HepG2 (cell line): ENCODE measurements at regions not wholly inside any gene's neighbourhood (a gene's known extent, or its start where the extent isn't known, plus 50 kb on each side); places are given as distances from the start of the nearest gene placed in this dataset.

Experiments used
- CHCHD3 ChIP-seq: sonication (generic); formaldehyde crosslinking; IDR thresholded peaks from 2 replicates; pipeline ENCODE4 v1.8.0; 2022; ENCODE audit warnings: mild to moderate bottlenecking, missing genetic modification reagents, moderate library complexity
- CTCF ChIP-seq: sonication (generic); formaldehyde crosslinking; IDR thresholded peaks from 2 replicates; pipeline ENCODE4 v1.5.0; 2020; ENCODE audit warnings: mild to moderate bottlenecking, missing genetic modification reagents, moderate library complexity
- E2F2 ChIP-seq: sonication (generic); formaldehyde crosslinking; IDR thresholded peaks from 2 replicates; pipeline ENCODE4 v1.4.0; 2020; ENCODE audit warnings: missing genetic modification reagents, borderline replicate concordance
- ETV5 ChIP-seq: IDR thresholded peaks from 2 replicates; pipeline ENCODE4 v1.6.1; 2018; ENCODE audit warnings: missing biosample characterization, missing genetic modification reagents, inconsistent platforms, borderline replicate concordance
- HNRNPL ChIP-seq: fragments of 200-400 bp; formaldehyde crosslinking; IDR thresholded peaks from 2 replicates; pipeline ENCODE4 v1.6.1; 2017; ENCODE audit warnings: mild to moderate bottlenecking, low read depth, low read length
- LCORL ChIP-seq, 2 experiments: fragments of 450-650 bp in 1 of 2; sonication (generic) in 1 of 2; formaldehyde crosslinking in 1 of 2; IDR thresholded peaks; 2 replicates each; pipeline versions ENCODE4 v1.5.0 to v1.6.1; 2017 to 2020; ENCODE audit warnings: antibody characterized with exemption in 1 of 2, missing genetic modification reagents in 1 of 2
- POLR2AphosphoS5 ChIP-seq: IDR thresholded peaks from 2 replicates; pipeline ENCODE4 v1.6.1; 2012; ENCODE audit warnings: low read depth, low read length
- RBM22 ChIP-seq: fragments of 200-400 bp; formaldehyde crosslinking; optimal IDR thresholded peaks from 2 replicates; pipeline ENCODE3; 2017; ENCODE audit warnings: mild to moderate bottlenecking, low read length, moderate library complexity
- REPIN1 ChIP-seq: sonication (generic); formaldehyde crosslinking; IDR thresholded peaks from 2 replicates; pipeline ENCODE4 v1.8.0; 2022; ENCODE audit warnings: missing genetic modification reagents, low read depth, mild to moderate bottlenecking, borderline replicate concordance
- RFXAP ChIP-seq: sonication (generic); formaldehyde crosslinking; IDR thresholded peaks from 2 replicates; pipeline ENCODE4 v1.4.0; 2020; ENCODE audit warnings: missing genetic modification reagents, borderline replicate concordance
- RNF2 ChIP-seq: fragments of 450-650 bp; conservative IDR thresholded peaks from 2 replicates; pipeline ENCODE4 v1.6.1; 2016; ENCODE audit warnings: low read depth
- SMAD1 ChIP-seq: sonication (generic); formaldehyde crosslinking; IDR thresholded peaks from 2 replicates; pipeline ENCODE4 v1.4.0; 2020; ENCODE audit warnings: missing genetic modification reagents, low read depth, mild to moderate bottlenecking, borderline replicate concordance
- SOX13 ChIP-seq, 3 experiments: fragments of 450-650 bp in 1 of 3; sonication (generic) in 1 of 3; formaldehyde crosslinking in 1 of 3; IDR thresholded peaks in 2 of 3; conservative IDR thresholded peaks in 1 of 3; 2 replicates each; pipeline versions ENCODE4 v1.5.0 to v1.6.1; 2016 to 2020; ENCODE audit warnings: antibody characterized with exemption in 1 of 3, mild to moderate bottlenecking in 1 of 3, missing compliant biosample characterization in 1 of 3, missing genetic modification reagents in 1 of 3, moderate library complexity in 1 of 3
- TOE1 ChIP-seq: sonication (generic); formaldehyde crosslinking; IDR thresholded peaks from 2 replicates; pipeline ENCODE4 v1.4.0; 2020; ENCODE audit warnings: mild to moderate bottlenecking, missing genetic modification reagents
- ZBTB8A ChIP-seq: sonication (generic); formaldehyde crosslinking; IDR thresholded peaks from 2 replicates; pipeline ENCODE4 v1.4.0; 2020; ENCODE audit warnings: mild to moderate bottlenecking, low read depth, missing genetic modification reagents, borderline replicate concordance
- ZFP82 ChIP-seq: sonication (generic); formaldehyde crosslinking; IDR thresholded peaks from 2 replicates; pipeline ENCODE4 v1.5.1; 2020; ENCODE audit warnings: mild to moderate bottlenecking, missing genetic modification reagents, borderline replicate concordance
- ZNF10 ChIP-seq: sonication (generic); formaldehyde crosslinking; IDR thresholded peaks from 2 replicates; pipeline ENCODE4 v1.4.0; 2020; ENCODE audit warnings: mild to moderate bottlenecking, low read depth, missing genetic modification reagents, borderline replicate concordance
- ZNF317 ChIP-seq: sonication (generic); formaldehyde crosslinking; IDR thresholded peaks from 2 replicates; pipeline ENCODE4 v1.5.0; 2020; ENCODE audit warnings: mild to moderate bottlenecking, missing genetic modification reagents
- ZNF678 ChIP-seq: sonication (generic); formaldehyde crosslinking; IDR thresholded peaks from 2 replicates; pipeline ENCODE4 v1.4.0; 2020; ENCODE audit warnings: mild to moderate bottlenecking, missing genetic modification reagents
- ZNF850 ChIP-seq: sonication (generic); formaldehyde crosslinking; conservative IDR thresholded peaks from 2 replicates; pipeline ENCODE4 v1.9.0; 2021; ENCODE audit warnings: mild to moderate bottlenecking, missing genetic modification reagents
- TF ChIP-seq, protein P1 (sequence below): sonication (generic); formaldehyde crosslinking; IDR thresholded peaks from 2 replicates; pipeline ENCODE4 v1.4.0; 2020; ENCODE audit warnings: missing genetic modification reagents, borderline replicate concordance
- TF ChIP-seq, protein P2 (sequence below): sonication (generic); formaldehyde crosslinking; IDR thresholded peaks from 2 replicates; pipeline ENCODE4 v1.8.1; 2023; ENCODE audit warnings: mild to moderate bottlenecking, moderate library complexity, missing genetic modification reagents

DNA sequence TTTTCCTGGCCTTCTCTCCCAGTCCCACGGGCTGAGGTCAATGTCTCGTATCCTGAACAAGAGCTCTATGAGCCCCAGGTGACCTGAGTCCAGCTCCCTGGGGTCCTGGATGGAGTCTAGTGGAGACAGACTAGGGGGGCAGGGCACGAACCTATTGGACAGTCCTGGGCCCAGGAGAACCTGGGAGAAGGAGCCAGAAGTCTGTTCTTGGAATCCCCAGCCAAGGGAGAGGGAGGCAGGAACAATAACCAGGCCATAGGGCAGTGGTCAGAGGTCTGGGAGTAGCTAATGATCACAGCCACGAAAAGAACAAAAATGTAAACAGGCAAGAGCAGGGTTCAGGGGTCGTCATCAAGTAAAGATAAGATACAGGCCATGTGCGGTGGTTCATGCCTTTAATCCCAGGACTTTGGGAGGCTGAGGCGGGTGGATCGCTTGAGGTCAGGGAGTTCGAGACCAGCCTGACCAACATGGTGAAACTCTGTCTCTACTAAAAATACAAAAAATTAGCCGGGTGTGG is 60.8 kb downstream of the COPRS start (continued):
- TF ChIP-seq ZNF678 (CRISPR knock-in tag) (no peak), SMAD1 (CRISPR knock-in tag) (no peak), E2F2 (CRISPR knock-in tag) (no peak), RNF2 (0 out of 2 replicates have a peak, but pooled peaks have one; percentile 48), ZBTB8A (CRISPR knock-in tag) (no peak), RBM22 (no peak), CTCF (CRISPR knock-in tag) (no peak), TOE1 (no peak), CHCHD3 (CRISPR knock-in tag) (no peak), LCORL (IDR thresholded peaks at IDR 0.05) (no peak), LCORL (CRISPR knock-in tag; IDR thresholded peaks at IDR 0.05) (peak; percentile 21; the same call in 1 of the 2 replicates), SOX13 (IDR thresholded peaks at IDR 0.05) (0 out of 2 replicates have a peak, but pooled peaks have one; percentile 6), SOX13 (CRISPR knock-in tag; conservative IDR thresholded peaks at IDR 0.05 in 1 of 2, IDR thresholded peaks at IDR 0.05 in 1 of 2) (peak in 1 of 2 experiments; percentile 76; a peak in 2 of 4 replicates), ZNF10 (CRISPR knock-in tag) (no peak), POLR2AphosphoS5 (no peak), REPIN1 (0 out of 2 replicates have a peak, but pooled peaks have one; percentile 18), ZFP82 (CRISPR knock-in tag) (no peak), ETV5 (CRISPR knock-in tag) (no peak; the same call in 1 of the 2 replicates), ZNF850 (CRISPR knock-in tag) (no peak), HNRNPL (no peak), RFXAP (CRISPR knock-in tag) (no peak), ZNF317 (CRISPR knock-in tag) (peak; percentile 19; the same call in 1 of the 2 replicates)
- TF ChIP-seq, protein P1, sequence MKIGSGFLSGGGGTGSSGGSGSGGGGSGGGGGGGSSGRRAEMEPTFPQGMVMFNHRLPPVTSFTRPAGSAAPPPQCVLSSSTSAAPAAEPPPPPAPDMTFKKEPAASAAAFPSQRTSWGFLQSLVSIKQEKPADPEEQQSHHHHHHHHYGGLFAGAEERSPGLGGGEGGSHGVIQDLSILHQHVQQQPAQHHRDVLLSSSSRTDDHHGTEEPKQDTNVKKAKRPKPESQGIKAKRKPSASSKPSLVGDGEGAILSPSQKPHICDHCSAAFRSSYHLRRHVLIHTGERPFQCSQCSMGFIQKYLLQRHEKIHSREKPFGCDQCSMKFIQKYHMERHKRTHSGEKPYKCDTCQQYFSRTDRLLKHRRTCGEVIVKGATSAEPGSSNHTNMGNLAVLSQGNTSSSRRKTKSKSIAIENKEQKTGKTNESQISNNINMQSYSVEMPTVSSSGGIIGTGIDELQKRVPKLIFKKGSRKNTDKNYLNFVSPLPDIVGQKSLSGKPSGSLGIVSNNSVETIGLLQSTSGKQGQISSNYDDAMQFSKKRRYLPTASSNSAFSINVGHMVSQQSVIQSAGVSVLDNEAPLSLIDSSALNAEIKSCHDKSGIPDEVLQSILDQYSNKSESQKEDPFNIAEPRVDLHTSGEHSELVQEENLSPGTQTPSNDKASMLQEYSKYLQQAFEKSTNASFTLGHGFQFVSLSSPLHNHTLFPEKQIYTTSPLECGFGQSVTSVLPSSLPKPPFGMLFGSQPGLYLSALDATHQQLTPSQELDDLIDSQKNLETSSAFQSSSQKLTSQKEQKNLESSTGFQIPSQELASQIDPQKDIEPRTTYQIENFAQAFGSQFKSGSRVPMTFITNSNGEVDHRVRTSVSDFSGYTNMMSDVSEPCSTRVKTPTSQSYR (CRISPR knock-in tag) = no peak
- TF ChIP-seq, protein P2, sequence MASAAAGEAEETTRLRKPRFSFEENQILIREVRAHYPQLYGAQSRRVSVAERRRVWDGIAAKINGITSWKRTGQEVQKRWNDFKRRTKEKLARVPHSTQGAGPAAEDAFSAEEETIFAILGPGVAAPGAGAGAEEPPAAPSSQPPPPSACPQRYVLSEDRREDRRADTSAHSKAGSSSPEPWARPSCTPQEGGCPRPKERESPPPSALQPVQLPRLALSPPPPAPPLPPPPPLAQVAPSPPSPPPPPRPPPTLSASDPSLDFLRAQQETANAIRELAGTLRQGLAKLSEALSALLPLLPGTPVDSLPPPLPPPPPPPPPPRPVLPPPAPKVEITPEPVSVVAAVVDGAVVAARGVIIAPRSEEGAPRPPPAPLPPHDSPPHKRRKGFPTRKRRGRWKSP (CRISPR knock-in tag) = no peak
